GM12892 (cell line): ENCODE measurements at regions not wholly inside any gene's neighbourhood (a gene's known extent, or its start where the extent isn't known, plus 50 kb on each side); places are given as distances from the start of the nearest gene placed in this dataset.

ENCODE experiments used
- POLR2A ChIP-seq: IDR thresholded peaks from 2 replicates; pipeline ENCODE4 v1.6.1; 2011; ENCODE audit warnings: low read depth, low read length, control low read depth
- POLR2AphosphoS5 ChIP-seq: IDR thresholded peaks from 2 replicates; pipeline ENCODE4 v1.6.1; 2011; ENCODE audit warnings: low read depth, low read length, control low read depth
- TAF1 ChIP-seq: IDR thresholded peaks from 2 replicates; pipeline ENCODE4 v1.6.1; 2011; ENCODE audit warnings: low read depth, mild to moderate bottlenecking, control low read depth, low read length, borderline replicate concordance

DNA sequence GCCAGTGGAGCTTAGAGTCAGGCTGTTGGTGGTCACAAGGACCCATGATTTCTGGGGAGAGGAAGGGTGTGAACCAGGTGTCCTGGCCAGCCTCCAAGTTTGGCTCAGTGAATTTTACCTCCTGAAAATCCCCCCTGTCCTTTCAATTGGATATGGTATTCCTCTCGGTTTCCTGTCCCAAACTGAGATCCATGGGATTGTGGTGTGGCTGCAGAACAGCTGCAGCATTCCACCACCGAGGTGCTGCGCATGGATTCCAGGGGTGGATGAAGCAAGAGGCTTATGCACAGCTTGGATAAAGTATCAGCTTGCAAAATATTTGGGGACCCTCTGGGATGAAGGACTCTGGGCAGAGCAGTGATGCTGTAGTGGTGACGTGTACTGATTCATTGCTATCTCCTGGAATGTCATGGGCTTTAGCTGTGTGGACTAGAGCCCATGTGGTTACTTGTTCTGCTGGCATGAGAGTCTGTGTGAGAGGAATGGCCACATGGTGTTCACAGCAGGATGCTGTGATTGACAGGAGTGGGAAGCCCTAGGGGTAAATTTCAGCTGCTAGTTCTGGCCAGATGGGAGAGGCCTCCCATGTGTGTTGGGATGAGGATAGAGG, 148.7 kb upstream of the SPAG17 start:
- TF ChIP-seq POLR2AphosphoS5 = no peak
- TF ChIP-seq POLR2A = no peak
- TF ChIP-seq TAF1 = no peak
